Astrocyte of the cerebellum (primary cell): ENCODE measurements at regions not wholly inside any gene's neighbourhood (a gene's known extent, or its start where the extent isn't known, plus 50 kb on each side); places are given as distances from the start of the nearest gene placed in this dataset.

ENCODE experiments used
- DNase-seq: peaks from one replicate; pipeline ENCODE4 v3.0.0-alpha.2; 2011; ENCODE audit warnings: low read depth
- H3K4me3 ChIP-seq: 2 replicates; pipeline ENCODE4 v1.5.1; 2011; ENCODE audit warnings: mild to moderate bottlenecking, low read depth, low read length, moderate library complexity
- in situ Hi-C: cut with HindIII; loops from 2 replicates; pipeline ENCODE4 v1.10.0; 2017; ENCODE audit warnings: low sequenced_read_pairs
- TF ChIP-seq, protein P1 (sequence below): IDR thresholded peaks from 2 replicates; pipeline ENCODE4 v1.5.1; 2012; ENCODE audit warnings: low read length, low read depth, moderate library complexity, mild to moderate bottlenecking; ENCODE audit errors: missing control alignments

DNA sequence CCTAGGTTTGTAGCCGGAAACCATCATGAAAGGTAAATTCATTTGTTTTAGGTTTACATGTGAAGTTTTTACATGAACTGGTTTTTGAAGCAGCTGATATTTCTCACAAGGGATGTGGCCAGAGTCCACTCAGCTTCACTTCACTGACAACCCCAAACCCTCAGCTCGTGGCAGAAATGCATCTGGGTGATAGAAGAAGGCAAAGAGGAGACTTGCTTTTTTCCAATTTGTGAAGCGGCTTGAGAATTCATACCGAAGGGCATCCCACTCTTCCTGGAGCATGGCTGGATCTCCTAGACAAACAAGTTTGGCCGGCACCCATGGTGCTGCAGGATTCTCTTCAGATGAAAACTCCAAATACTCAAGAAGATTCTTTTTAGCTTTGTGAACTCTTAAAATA lies 392.8 kb upstream of the CNR1 start:
- in situ Hi-C loops: no loop called here
- TF ChIP-seq, protein P1, sequence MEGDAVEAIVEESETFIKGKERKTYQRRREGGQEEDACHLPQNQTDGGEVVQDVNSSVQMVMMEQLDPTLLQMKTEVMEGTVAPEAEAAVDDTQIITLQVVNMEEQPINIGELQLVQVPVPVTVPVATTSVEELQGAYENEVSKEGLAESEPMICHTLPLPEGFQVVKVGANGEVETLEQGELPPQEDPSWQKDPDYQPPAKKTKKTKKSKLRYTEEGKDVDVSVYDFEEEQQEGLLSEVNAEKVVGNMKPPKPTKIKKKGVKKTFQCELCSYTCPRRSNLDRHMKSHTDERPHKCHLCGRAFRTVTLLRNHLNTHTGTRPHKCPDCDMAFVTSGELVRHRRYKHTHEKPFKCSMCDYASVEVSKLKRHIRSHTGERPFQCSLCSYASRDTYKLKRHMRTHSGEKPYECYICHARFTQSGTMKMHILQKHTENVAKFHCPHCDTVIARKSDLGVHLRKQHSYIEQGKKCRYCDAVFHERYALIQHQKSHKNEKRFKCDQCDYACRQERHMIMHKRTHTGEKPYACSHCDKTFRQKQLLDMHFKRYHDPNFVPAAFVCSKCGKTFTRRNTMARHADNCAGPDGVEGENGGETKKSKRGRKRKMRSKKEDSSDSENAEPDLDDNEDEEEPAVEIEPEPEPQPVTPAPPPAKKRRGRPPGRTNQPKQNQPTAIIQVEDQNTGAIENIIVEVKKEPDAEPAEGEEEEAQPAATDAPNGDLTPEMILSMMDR: no peak
- no peak overlapping the region for H3K4me3 ChIP-seq
- DNase-seq: no peak

DNA sequence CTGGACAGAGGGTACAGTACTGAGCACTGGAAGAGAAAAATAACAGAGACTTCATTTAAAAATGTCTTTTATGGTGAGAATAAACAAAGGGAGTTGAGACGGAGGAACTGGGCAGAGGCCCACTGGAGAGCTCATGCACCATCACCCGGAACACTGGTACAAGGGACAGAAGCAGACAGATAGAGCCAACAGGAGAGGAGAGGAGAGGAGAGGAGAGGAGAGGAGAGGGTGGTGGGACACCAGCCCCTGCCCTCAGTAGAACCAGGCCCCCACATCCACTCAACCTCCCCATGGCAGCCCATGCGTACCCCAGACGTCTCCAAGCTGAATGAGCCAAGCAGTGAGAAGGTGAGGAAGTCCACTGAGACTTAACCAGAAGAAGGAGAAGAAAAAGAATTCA lies 390.5 kb upstream of the CNR1 start:
- no peak overlapping the region for H3K4me3 ChIP-seq
- DNase-seq: no peak
- in situ Hi-C loops: no loop called here
- TF ChIP-seq, protein P1: no peak

DNA sequence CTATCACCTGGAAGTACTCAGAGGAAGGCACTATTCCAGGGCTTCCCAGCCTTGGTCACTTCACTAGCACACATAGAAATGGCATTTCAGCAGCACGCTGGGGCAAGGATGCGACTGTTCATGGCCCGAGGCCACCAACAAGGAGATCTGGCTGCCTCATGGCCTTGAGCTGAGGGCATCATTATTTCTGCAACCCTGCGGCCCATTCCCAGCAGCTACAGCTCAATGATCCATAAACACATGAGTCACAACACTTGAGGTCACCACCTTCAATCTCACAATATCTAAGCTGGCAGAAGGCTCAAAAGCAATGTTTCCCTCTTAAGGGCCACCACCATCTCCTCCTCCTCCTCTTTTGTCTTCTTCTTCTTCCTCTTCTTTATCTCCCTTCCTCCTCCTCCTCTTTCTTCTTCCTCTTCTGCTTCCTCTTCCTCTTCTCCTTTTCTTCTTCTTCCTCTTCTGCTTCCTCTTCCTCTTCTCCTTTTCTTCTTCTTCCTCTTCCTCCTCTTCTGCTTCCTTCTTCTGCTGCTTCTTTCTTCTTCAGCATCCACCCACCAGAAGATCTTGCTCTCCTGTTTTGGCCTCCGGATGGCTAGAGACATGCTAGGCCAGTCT lies 382.9 kb upstream of the CNR1 start:
- DNase-seq: no peak
- TF ChIP-seq, protein P1: no peak
- no peak overlapping the region for H3K4me3 ChIP-seq
- in situ Hi-C loops: no loop called here

DNA sequence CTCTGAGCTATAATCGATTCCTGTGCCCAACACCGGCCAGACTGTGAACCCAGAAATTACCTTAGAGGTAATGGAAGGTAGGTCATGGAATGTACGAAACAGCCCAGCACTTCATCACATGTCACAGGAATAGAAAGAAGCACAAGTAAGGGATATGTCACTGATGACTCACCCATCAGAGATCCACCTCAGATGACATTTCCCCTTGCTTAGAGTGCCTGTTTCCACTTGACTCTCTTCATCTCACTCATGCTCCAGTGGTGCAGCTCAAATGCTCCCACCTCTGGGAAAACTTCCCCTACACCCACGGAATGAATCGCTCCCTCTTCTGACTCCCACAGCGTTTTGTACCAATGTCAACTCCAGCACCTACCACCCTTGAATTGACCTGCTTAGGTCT lies 381.6 kb upstream of the CNR1 start:
- DNase-seq: no peak

DNA sequence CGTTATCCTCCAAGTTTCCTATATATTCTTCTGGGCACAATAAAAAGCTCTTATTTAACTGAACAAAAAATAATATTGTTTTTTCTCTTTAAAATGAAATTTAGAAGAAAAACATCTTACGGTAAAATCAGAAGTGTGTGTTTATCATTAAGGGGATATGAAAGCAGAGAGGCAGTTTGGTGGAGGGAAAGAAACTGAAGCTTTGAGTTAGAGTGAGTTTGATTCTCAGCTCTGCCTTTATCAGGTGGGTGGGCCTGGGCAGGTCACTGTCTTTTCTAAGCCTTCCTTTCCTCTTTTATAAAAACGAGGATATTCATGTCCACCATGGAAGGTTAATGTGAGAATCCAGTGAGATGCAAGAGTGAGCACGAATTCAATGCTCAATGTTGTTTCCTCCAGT lies 379.8 kb upstream of the CNR1 start:
- DNase-seq: no peak
- in situ Hi-C loops: no loop called here
- TF ChIP-seq, protein P1: no peak
- no peak overlapping the region for H3K4me3 ChIP-seq

More for the DNA sequence above, 381.6 kb upstream of the CNR1 start:
- in situ Hi-C loops: no loop called here
- TF ChIP-seq, protein P1: no peak
- H3K4me3 ChIP-seq: no peak overlapping the region

DNA sequence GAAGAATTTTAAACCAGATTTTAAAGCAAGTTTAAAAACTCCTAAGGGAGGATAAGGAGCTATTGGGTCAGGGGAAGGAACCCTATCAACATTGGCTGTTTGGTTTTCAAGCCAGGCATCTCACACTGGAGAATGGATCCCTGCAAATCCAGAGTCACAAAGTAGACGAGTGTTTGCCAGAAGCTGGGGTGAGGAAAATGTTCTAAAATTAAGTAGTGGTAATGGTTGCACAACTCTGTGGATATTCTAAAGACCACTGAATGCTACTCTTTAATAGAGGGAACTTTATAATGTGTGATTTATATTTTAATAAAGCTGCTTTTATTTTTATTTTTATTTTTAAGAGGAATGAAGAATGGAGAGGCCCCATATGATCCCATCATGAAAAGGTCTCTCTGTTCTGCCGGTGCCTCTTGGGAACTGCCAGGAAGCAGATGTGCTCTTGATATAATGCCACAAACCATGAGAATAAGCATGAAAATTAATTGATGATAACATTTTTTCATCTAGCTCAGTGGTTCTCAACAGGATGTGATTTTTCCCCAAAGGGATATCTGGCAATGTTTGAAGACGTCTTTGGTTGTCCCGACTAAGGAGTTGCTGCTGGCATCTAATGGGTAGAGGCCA lies 379.0 kb upstream of the CNR1 start:
- in situ Hi-C loops: no loop called here
- no peak overlapping the region for H3K4me3 ChIP-seq
- TF ChIP-seq, protein P1: no peak
- DNase-seq: no peak
